Keratinocyte (primary cell): ENCODE measurements at regions not wholly inside any gene's neighbourhood (a gene's known extent, or its start where the extent isn't known, plus 50 kb on each side); places are given as distances from the start of the nearest gene placed in this dataset.

Source experiments
- DNase-seq: peaks from one replicate; pipeline ENCODE4 v3.0.0-alpha.2; 2011; ENCODE audit warnings: low read depth, missing footprints, low spot score
- FAIRE-seq: peaks from 2 replicates; lab custom pipeline; 2011; peaks lifted over from hg19 to GRCh38; lab: Jason Lieb, UNC
- H2AFZ ChIP-seq: 2 replicates; pipeline ENCODE4 v1.6.0; 2012; ENCODE audit warnings: low read length, control low read depth, inconsistent platforms; ENCODE audit not compliant: control insufficient read depth
- H3K27ac ChIP-seq: 2 replicates; pipeline ENCODE4 v1.5.1; 2011; ENCODE audit warnings: low read length; ENCODE audit not compliant: control insufficient read depth, insufficient read depth
- H3K27me3 ChIP-seq: 3 replicates; pipeline ENCODE4 v1.6.0; 2011; ENCODE audit warnings: low read length; ENCODE audit not compliant: control insufficient read depth, insufficient read depth; ENCODE audit errors: extremely low read depth
- H3K36me3 ChIP-seq, 2 experiments: 2 replicates in 1 of 2; 3 replicates in 1 of 2; pipeline ENCODE4 v1.5.1; 2011; ENCODE audit warnings: low read length in 2 of 2, mild to moderate bottlenecking in 1 of 2; ENCODE audit not compliant: control insufficient read depth in 2 of 2, insufficient read depth in 2 of 2; ENCODE audit errors: extremely low read depth in 1 of 2
- H3K4me1 ChIP-seq: 3 replicates; pipeline ENCODE4 v1.5.1; 2011; ENCODE audit warnings: low read length; ENCODE audit not compliant: control insufficient read depth, insufficient read depth; ENCODE audit errors: extremely low read depth
- H3K4me2 ChIP-seq: 3 replicates; pipeline ENCODE4 v1.6.0; 2011; ENCODE audit warnings: low read depth, low read length; ENCODE audit not compliant: control insufficient read depth, insufficient read depth; ENCODE audit errors: extremely low read depth
- H3K4me3 ChIP-seq, 3 experiments: fragments of 200-600 bp in 1 of 3; sonication (generic) in 1 of 3; 2 replicates in 2 of 3; 3 replicates in 1 of 3; pipeline ENCODE4 v1.5.1; 2011 to 2016; ENCODE audit warnings: low read length in 3 of 3, mild to moderate bottlenecking in 3 of 3, control low read depth in 2 of 3, inconsistent platforms in 1 of 3, low read depth in 1 of 3, mixed read lengths in 1 of 3, mixed run types in 1 of 3, moderate library complexity in 1 of 3; ENCODE audit not compliant: control insufficient read depth in 2 of 3, insufficient read depth in 2 of 3; ENCODE audit errors: extremely low read depth in 1 of 3
- H3K79me2 ChIP-seq: 2 replicates; pipeline ENCODE4 v1.6.0; 2012; ENCODE audit warnings: low read length; ENCODE audit not compliant: control insufficient read depth, insufficient read depth
- H3K9ac ChIP-seq: 3 replicates; pipeline ENCODE4 v1.6.0; 2011; ENCODE audit warnings: low read length; ENCODE audit not compliant: control insufficient read depth, insufficient read depth; ENCODE audit errors: extremely low read depth
- H3K9me1 ChIP-seq: 3 replicates; pipeline ENCODE4 v1.6.0; 2011; ENCODE audit warnings: low read length; ENCODE audit not compliant: control insufficient read depth, insufficient read depth; ENCODE audit errors: extremely low read depth
- H3K9me3 ChIP-seq: 2 replicates; pipeline ENCODE4 v1.5.1; 2012; ENCODE audit warnings: low read depth, low read length; ENCODE audit not compliant: control insufficient read depth
- H4K20me1 ChIP-seq: 3 replicates; pipeline ENCODE4 v1.6.0; 2011; ENCODE audit warnings: low read length; ENCODE audit not compliant: control insufficient read depth, insufficient read depth; ENCODE audit errors: extremely low read depth
- EZH2 ChIP-seq: IDR thresholded peaks from one replicate; pipeline ENCODE4 v1.6.1; 2012; ENCODE audit warnings: inconsistent platforms, mild to moderate bottlenecking, low read length, moderate library complexity
- dilution Hi-C: fragments of 300-500 bp; cut with MboI; formaldehyde crosslinking; loops from one replicate; pipeline ENCODE4 v1.7.0; 2020; ENCODE audit warnings: low sequenced_read_pairs; ENCODE audit not compliant: extremely low pct_ligation_motif_present
- TF ChIP-seq, protein P1 (sequence below), 3 experiments: IDR thresholded peaks in 1 of 3; conservative IDR thresholded peaks in 1 of 3; optimal IDR thresholded peaks in 1 of 3; 2 replicates in 2 of 3; 3 replicates in 1 of 3; pipeline versions ENCODE3 to v1.5.1; 2011; ENCODE audit warnings: low read length in 3 of 3, mild to moderate bottlenecking in 3 of 3, moderate library complexity in 2 of 3, control low read depth in 1 of 3, inconsistent platforms in 1 of 3; ENCODE audit not compliant: insufficient read depth in 2 of 3; ENCODE audit errors: extremely low read depth in 1 of 3

DNA sequence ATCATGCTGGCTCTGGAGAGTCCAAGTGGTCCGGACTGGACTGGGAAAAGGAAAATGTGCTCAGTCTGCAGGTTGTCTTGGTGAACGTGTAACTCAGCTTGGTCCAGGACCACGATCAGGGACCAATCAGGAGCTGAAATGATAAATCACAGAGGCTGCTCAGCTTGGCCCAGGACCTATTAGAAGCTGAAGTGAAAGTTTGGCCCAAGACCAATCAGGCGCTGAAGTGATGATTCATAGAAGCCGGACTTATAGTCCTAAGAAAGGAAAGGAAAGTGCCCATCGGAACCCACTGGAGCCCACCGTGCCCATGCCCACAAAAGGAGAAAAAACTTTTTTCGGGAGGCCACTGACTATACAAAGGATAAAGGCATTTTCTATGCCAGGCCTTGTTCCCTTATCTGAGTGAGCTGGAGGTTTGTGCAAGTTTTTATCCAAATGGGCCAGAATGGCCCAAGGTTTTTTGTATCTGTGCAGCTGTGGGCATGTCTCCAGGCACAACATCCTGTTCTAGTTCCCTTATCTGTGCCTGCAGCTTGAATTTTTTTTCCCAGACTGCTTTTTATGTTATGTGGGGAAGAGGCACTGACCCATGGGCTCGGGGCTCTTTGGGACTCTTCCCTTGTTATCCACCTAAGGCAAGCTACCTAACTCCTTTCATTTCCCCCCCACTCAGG lies 194.4 kb downstream of the FAM133A start:
- dilution Hi-C loops = no loop called here
- no peak overlapping the region for H3K9ac ChIP-seq
- H3K4me3 ChIP-seq = no peak overlapping the region
- H3K4me2 ChIP-seq = no peak overlapping the region
- FAIRE-seq (no peak), DNase-seq (no peak)
- no peaks in the 10 kb centered on the region for H3K9me3 ChIP-seq
- H2AFZ ChIP-seq = no peak overlapping the region
- TF ChIP-seq, protein P1, sequence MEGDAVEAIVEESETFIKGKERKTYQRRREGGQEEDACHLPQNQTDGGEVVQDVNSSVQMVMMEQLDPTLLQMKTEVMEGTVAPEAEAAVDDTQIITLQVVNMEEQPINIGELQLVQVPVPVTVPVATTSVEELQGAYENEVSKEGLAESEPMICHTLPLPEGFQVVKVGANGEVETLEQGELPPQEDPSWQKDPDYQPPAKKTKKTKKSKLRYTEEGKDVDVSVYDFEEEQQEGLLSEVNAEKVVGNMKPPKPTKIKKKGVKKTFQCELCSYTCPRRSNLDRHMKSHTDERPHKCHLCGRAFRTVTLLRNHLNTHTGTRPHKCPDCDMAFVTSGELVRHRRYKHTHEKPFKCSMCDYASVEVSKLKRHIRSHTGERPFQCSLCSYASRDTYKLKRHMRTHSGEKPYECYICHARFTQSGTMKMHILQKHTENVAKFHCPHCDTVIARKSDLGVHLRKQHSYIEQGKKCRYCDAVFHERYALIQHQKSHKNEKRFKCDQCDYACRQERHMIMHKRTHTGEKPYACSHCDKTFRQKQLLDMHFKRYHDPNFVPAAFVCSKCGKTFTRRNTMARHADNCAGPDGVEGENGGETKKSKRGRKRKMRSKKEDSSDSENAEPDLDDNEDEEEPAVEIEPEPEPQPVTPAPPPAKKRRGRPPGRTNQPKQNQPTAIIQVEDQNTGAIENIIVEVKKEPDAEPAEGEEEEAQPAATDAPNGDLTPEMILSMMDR (optimal IDR thresholded peaks at IDR 0.05 in 1 of 3, IDR thresholded peaks at IDR 0.05 in 1 of 3, conservative IDR thresholded peaks at IDR 0.05 in 1 of 3; ENCODE audit: extremely low read depth in 1 of 3, insufficient read depth in 2 of 3, low read length in 3 of 3) = no peak
- TF ChIP-seq EZH2 = no peak
- H3K4me1 ChIP-seq = no peaks in the 10 kb centered on the region
- no peaks in the 10 kb centered on the region for H3K27me3 ChIP-seq
- H3K36me3 ChIP-seq = no peaks in the 10 kb centered on the region
- no peaks in the 10 kb centered on the region for H3K9me1 ChIP-seq
- H3K79me2 ChIP-seq = no peaks in the 10 kb centered on the region
- H3K27ac ChIP-seq = no peak overlapping the region
- H4K20me1 ChIP-seq = no peaks in the 10 kb centered on the region

DNA sequence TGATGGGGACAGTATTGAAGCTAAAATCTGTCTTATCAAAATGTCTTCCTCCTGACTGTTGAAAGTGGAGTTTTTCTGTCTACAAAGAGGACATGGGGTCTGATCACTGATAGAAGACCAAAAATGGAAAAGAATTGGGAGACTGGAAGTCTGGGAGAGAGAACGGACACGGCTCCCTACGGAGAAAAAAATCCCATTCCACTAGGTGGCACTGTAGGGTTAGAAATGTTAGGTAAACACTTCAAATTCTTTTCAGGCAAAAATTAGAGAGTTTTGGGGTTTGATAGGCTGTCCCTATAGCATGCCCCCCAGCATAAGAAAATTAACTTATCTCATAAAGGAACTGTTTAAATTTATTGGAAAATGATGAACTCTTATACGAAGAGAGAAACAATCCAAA lies 200.5 kb downstream of the FAM133A start:
- Histone ChIP-seq H3K79me2 (no peaks in the 10 kb centered on the region), H3K9me3 (no peaks in the 10 kb centered on the region), H3K9ac (no peak overlapping the region), H2AFZ (no peak overlapping the region), H3K4me3 (no peak overlapping the region), H3K9me1 (no peaks in the 10 kb centered on the region), H3K4me2 (no peak overlapping the region), H3K27me3 (peaks cover 4% of the 10 kb centered on the region), H3K27ac (no peak overlapping the region), H3K4me1 (no peaks in the 10 kb centered on the region), H4K20me1 (no peaks in the 10 kb centered on the region), H3K36me3 (no peaks in the 10 kb centered on the region)
- no peak for TF ChIP-seq EZH2
- TF ChIP-seq, protein P1 (optimal IDR thresholded peaks at IDR 0.05 in 1 of 3, IDR thresholded peaks at IDR 0.05 in 1 of 3, conservative IDR thresholded peaks at IDR 0.05 in 1 of 3; ENCODE audit: extremely low read depth in 1 of 3, insufficient read depth in 2 of 3, low read length in 3 of 3) = peak; percentile 44 to 50 (median 47)
- dilution Hi-C loops = no loop called here
- FAIRE-seq (no peak), DNase-seq (no peak)
